ENCODE measurements at regions not wholly inside any gene's neighbourhood (a gene's known extent, or its start where the extent isn't known, plus 50 kb on each side); places are given as distances from the start of the nearest gene placed in this dataset.

- H3K4me3 ChIP-seq (replicated peaks; ENCODE audit: low read depth, low read length) = no peak overlapping the region
- peak; percentile 56 for DNase-seq (ENCODE audit: low read depth)
- no peak for TF ChIP-seq CTCF (IDR thresholded peaks at IDR 0.05; ENCODE audit: low read length, missing control alignments)
Observed at GRCh38 chr6:134436950-134437349, 119.0 kb upstream of the SGK1 start.

- no peak for TF ChIP-seq CTCF (IDR thresholded peaks at IDR 0.05; ENCODE audit: low read length, missing control alignments)
- peak; percentile 98 for DNase-seq (ENCODE audit: low read depth)
- H3K4me3 ChIP-seq (replicated peaks; ENCODE audit: low read depth, low read length) = peak overlapping the region; percentile 2
Observed at GRCh38 chr6:134436281-134436815, 118.4 kb upstream of the SGK1 start.

- DNase-seq (ENCODE audit: low read depth) = no peak
- no peak for TF ChIP-seq CTCF (IDR thresholded peaks at IDR 0.05; ENCODE audit: low read length, missing control alignments)
- H3K4me3 ChIP-seq (replicated peaks; ENCODE audit: low read depth, low read length) = no peak overlapping the region
Observed at GRCh38 chr6:134435814-134436280, 117.9 kb upstream of the SGK1 start.

- DNase-seq (ENCODE audit: low read depth) = no peak
- H3K4me3 ChIP-seq (replicated peaks; ENCODE audit: low read depth, low read length) = no peak overlapping the region
- TF ChIP-seq CTCF (IDR thresholded peaks at IDR 0.05; ENCODE audit: low read length, missing control alignments) = no peak
Observed at GRCh38 chr6:134434019-134434942, 116.4 kb upstream of the SGK1 start.

GRCh38 chr6:134432036-134432435, 114.1 kb upstream of the SGK1 start:
- no peak for TF ChIP-seq CTCF (IDR thresholded peaks at IDR 0.05; ENCODE audit: low read length, missing control alignments)
- H3K4me3 ChIP-seq (replicated peaks; ENCODE audit: low read depth, low read length) = no peak overlapping the region
- no peak for DNase-seq (ENCODE audit: low read depth)

- TF ChIP-seq CTCF (IDR thresholded peaks at IDR 0.05; ENCODE audit: low read length, missing control alignments) = no peak
- no peak overlapping the region for H3K4me3 ChIP-seq (replicated peaks; ENCODE audit: low read depth, low read length)
- DNase-seq (ENCODE audit: low read depth) = no peak
Observed at GRCh38 chr6:134431421-134431859, 113.5 kb upstream of the SGK1 start.
